GM21528 (cell line): ENCODE measurements at regions not wholly inside any gene's neighbourhood (a gene's known extent, or its start where the extent isn't known, plus 50 kb on each side); places are given as distances from the start of the nearest gene placed in this dataset.
A peak's percentile ranks its signal among the peaks of the same experiment; 100 is the strongest.

Experiments used
- ATAC-seq: cut with Tn5 transposase; IDR thresholded peaks from one replicate; pipeline ENCODE4 v1.9.1; 2021; ENCODE audit warnings: mild to moderate bottlenecking, moderate library complexity; ENCODE audit not compliant: unreplicated experiment, low FRiP score

- ATAC-seq = no peak
Measured at GRCh38 chr12:4137441-4137840, 136.1 kb upstream of the CCND2 start.

- ATAC-seq = no peak
Measured at GRCh38 chr12:4137015-4137414, 136.5 kb upstream of the CCND2 start.

GRCh38 chr12:4135919-4136605 lies 137.5 kb upstream of the CCND2 start:
- peak; percentile 69 for ATAC-seq

DNA sequence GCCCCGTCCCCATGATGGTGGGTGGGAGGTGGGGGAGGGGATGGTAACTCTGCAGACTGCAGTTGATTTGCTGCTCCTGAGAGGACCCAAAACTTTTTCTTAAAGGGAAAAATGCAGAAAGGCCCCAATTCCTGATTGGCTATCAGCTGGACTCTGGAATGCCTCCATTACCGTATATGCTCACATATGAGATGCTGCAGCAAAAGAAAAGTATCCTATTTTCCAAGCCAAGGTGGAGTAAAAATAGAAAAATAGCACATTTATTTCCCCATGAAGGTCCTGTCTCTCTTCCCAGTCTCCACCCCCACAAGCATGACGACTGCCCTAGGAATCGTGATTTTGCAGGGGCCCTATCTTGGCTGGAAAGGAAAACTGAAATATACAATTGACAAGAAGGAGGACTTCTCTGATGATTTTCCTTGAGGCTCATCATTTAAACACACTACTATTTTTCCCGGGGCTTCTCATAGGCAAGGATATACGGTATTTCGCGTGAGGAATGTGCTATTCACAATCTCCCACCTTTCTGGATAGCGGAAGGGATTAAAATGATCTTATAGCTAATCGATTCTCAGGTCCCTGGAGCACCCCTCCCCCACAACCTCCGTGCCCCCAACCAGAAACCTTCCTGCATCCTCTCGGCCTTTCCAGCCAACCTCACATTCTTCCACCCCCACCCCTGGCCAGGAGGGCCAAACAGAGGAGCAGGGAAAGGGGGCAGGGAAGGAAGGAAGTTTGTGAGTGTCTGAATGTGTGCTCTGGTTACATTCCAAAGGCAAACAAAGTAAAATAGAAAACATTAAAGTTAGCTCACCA lies 138.9 kb upstream of the CCND2 start:
- ATAC-seq = no peak

DNA sequence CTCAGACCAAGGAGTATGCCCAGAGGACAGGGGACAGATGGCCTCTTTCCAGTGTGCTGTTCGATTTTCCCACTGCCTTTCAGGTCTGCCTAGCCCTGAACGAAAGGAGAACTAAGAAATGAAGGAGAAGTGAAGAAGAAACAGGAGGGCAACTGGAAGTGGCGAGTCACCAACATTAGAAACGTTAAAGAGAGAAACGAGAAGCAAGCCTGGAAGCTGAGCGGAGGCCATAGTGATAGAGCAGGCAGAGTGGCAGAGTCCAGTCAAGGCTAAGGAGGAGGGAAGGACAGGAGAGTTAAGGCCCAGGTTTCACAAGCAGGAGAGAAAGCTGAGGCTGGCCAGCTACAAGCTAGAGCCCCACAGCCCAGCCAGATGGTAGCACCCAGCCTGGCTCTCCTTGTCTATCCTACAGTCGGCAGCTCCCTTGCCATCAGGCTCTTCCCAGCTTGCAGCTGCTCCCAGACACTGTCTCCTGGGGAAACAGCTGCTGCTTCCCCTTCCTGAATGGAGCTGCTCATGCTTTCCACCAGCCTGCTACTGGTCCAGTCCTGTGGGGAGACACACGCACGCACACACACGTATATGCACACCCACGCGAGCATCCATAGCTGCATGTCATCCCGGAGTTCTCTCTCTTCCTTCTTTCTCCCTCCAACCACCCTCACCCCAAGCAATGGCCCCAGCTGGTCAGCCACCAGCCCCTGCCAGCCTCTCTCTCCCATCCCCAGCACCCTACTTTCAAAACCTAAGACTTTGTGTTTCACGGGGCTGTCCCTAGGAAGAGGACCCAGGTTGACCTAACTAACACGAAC lies 139.7 kb upstream of the CCND2 start:
- no peak for ATAC-seq

DNA sequence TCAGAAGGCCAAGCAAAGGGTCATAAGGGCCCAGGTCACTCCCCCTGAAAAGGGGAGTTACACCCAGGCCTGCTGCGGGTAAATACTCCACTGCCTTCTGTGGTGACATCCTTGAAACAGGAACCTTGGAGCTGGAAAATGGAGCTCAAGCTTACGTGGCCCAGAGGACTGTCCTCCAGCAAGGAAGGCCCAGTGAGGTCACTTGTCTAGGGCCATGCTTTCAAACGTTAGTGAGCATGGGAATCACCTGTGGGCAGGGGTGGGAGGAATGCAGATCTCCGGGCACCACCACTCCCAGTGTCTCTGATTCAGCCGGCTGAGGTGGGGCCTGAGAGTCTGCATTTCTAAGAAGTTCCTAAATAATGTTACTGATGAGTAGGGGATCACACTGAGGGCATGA lies 140.5 kb upstream of the CCND2 start:
- no peak for ATAC-seq

DNA sequence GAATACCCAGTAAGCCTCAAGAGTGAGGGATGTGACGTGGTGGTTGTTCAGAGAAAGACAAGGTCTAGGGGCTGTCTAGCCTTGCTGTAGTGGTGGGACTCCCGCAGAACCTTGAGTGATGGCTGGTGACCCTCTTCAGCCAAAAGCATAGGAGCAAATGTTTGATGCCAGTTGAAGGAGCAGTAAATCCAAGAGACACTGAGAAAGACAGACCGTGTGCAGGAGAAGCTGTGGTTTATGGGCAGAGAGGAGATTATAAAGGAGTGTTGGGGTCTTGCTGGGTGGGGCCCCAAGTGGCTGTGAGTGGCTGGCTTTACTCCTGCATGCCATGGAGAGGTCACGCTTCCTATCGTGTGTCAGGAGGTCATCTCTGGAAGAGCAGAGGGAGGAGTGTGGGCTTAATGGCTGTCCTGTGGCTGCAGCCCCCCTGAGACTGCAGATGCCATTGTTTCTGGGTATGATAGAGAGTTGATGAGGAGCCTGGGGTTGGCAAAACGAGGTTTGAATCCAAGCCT lies 152.0 kb upstream of the CCND2 start:
- ATAC-seq = no peak

- ATAC-seq = no peak
Measured at GRCh38 chr12:4120316-4120917, 153.1 kb upstream of the CCND2 start.

DNA sequence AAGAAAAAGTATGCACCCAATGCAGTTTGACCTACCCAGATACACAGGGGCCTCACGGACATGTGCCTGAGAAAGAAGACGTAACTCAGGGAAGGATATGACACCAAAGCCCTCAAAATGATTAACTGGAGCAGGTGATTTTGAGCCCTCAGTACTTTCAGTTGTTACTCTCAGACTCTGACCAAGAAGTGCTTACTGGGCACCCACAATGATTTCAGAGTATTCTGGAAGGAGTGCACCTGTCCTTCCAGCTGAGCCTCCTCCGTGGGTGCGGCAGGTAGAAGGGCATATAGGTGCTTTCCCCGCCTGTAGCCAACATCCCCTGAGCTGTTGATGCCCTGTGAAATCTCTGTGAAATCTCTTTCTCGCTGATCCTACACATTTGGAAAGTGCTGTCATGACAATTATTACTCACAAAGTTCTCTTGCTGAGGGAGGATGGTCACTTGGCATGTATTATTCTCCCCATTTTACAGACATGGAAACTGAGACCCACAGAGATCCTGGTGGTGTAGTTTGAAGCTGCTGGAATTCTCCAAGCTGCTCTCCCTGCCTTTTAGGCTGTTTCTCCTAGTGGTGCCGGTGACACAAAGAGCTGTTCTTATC lies 154.3 kb upstream of the CCND2 start:
- peak; percentile 68 for ATAC-seq

- ATAC-seq = peak; percentile 2
Measured at GRCh38 chr12:4118601-4119156, 154.9 kb upstream of the CCND2 start.

GRCh38 chr12:4118017-4118510 lies 155.5 kb upstream of the CCND2 start:
- ATAC-seq = peak; percentile 51

DNA sequence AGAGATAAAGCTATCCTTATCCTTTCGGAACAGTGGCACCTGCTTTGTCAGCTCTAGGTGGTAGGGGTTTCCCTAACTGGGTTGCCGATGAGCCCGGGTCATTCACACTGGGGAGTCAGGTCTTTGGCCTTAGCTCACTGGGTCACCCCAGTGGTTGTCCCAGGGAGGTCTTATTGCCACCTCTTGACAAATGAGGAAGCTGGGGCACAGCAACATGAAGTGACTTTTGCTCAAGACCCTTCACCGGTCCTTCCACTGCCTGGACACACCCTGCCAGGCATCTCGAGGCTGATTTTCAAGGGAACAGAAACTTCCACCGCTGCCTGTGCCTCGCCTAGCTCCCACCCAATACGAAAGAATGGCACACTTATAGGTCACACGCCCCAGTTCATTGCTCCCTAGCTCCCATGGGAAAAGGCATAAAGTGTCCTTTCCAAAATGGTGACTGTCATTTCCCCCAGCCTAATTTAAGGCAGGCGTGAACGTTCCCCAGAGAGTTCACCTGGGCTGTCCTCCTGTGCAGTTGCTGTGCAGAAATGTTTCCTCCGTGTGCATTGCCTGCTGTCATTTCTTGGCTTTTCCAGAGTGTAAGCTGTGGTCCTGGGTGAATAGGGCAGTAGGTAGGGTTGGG lies 156.1 kb upstream of the CCND2 start:
- ATAC-seq = peak; percentile 9

GRCh38 chr12:4116251-4117111 lies 157.1 kb upstream of the CCND2 start:
- no peak for ATAC-seq

GRCh38 chr12:4115570-4115969 lies 158.0 kb upstream of the CCND2 start:
- ATAC-seq = no peak

- no peak for ATAC-seq
Measured at GRCh38 chr12:4114986-4115385, 158.6 kb upstream of the CCND2 start.

GRCh38 chr12:4112734-4113325 lies 160.7 kb upstream of the CCND2 start:
- no peak for ATAC-seq

GRCh38 chr12:4112290-4112689 lies 161.3 kb upstream of the CCND2 start:
- ATAC-seq = no peak

DNA sequence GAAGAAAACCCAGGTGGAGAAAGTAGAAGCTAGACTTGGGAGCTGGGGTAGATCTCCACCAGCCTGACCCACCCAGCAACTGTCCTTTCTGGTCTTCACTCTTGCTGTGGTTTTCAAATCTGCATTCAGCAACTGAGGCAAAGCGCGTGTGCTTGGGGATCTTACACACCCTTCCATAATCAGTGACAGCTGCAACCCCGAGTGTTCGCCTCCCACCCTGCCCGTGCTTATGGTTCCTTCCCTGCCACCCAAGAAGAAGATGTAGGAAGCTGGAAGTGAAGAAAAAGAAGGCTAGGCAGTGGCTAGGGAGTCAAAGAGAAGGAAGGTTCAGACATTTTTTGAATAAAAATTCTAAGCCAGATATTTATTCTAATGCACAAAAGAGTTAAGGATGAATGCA lies 162.6 kb upstream of the CCND2 start:
- ATAC-seq = no peak
